HG03066 (cell line): ENCODE measurements at regions not wholly inside any gene's neighbourhood (a gene's known extent, or its start where the extent isn't known, plus 50 kb on each side); places are given as distances from the start of the nearest gene placed in this dataset.

Experiments used
- ATAC-seq: cut with Tn5 transposase; IDR thresholded peaks from one replicate; pipeline ENCODE4 v1.9.1; 2021; ENCODE audit warnings: low read depth; ENCODE audit not compliant: unreplicated experiment

GRCh38 chr1:55623311-55623710, 408.1 kb upstream of the USP24 start:
- ATAC-seq, result no peak

GRCh38 chr1:55622074-55622473, 406.9 kb upstream of the USP24 start:
- ATAC-seq, result no peak

DNA sequence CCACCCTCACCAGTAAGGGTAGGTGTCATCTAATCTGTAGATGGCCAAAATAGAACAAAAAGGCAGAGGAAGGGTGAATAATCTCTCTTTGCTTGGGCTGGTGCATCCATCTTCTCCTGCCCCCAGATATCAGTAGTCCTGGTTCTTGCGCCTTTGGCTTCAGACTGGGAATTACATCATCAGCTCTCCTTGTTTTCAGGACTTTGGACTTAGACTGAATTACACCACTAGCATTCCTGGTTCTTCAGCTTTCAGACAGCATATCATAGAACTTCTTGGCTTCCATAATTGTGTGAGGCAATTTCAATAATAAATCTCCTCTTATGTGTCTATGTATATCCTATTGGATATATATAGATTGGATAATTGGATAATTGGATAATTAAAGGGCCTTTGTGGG, 403.0 kb upstream of the USP24 start:
- no peak for ATAC-seq

DNA sequence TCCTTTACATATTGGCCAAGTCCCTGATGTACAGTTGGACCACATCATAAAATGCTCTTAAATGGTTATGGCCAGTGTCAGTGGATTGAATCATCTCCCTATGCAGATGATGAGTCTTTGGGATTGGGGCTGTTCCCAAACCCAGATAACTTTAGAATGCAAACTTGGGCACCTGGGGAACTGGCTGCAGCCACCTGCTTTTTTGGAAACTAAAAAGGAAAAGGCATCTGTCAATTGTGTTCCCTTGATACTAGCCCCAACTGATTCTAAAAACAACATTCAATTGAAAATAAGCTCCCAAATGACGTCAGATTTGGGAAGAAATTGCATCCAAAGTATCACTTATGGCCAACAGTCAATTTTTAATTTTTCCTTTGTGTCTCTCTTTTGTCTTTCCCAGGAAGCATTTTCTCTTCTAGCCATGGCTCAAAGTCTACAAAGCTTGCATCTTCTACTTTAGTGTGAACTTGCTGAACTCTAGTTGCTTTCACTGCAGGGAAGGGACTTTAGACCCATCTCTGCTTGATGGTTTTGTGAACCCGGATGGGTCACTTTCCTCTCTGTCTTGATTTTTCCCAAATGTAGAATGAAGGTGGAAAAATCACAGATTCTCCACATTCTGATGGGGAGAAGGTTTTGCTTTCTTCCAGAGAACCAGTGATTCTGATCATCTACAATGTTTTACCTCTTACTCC, 402.3 kb upstream of the USP24 start:
- no peak for ATAC-seq

GRCh38 chr1:55612988-55613387, 397.8 kb upstream of the USP24 start:
- ATAC-seq, result no peak

DNA sequence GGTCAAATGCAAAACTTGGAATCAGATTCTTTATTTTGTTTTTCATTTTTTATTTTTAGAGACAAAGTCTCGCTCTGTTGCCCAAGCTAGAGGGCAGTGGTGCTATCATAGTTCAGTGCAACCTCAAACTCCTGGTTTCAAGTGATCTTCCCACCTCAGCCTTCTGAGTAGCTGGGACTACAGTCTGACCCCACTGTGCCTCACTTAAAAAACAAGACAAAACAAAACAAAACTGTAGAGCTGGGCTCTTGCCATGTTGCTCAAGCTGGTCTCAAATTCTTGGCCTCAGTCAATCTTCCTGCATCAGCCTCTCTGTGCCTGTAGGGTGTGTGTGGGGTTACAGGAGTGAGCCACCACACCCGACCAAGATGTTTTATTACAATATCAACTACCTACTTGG, 396.0 kb upstream of the USP24 start:
- ATAC-seq, result no peak

GRCh38 chr1:55610203-55610602, 395.0 kb upstream of the USP24 start:
- no peak for ATAC-seq

DNA sequence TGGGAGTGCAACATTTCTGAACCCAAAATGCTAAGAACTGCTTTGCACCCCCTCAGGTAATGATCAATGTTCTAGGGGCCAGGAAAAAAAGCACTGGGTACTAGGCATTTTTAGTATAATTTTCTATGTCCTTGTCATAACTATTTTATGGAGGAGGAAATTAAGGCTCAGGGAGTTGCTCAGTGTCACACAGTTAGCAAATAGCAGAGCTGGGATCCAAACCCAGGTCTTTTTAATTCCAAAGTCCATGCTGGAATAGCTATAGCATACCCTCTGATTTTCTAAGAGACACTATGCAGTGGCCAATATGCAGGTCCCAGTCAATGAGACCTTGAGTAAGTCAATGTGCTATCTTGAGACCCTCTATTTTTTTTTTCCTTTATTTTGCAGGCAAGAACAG, 394.5 kb upstream of the USP24 start:
- no peak for ATAC-seq

DNA sequence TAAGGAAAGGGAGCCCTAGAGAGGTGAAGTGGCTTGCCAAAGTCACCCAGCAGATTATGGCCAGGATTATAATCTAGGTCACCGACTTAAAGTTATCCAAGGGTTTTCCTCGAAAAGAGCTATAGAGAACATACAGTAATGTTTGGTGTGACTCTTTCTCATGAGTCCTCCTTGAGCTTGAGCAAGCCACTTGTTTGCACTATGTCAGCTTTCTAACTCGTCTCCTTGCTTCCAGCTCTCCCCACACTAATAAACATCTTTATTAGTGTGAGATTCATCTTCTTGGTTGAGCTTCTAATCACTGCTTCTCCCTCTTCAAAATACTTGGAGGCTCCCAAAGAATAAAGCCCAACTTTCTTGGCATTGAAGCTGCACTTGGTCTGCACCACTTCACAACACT, 390.0 kb upstream of the USP24 start:
- ATAC-seq, result no peak

- ATAC-seq, result no peak
Observed at GRCh38 chr1:55604749-55605148, 389.6 kb upstream of the USP24 start.

DNA sequence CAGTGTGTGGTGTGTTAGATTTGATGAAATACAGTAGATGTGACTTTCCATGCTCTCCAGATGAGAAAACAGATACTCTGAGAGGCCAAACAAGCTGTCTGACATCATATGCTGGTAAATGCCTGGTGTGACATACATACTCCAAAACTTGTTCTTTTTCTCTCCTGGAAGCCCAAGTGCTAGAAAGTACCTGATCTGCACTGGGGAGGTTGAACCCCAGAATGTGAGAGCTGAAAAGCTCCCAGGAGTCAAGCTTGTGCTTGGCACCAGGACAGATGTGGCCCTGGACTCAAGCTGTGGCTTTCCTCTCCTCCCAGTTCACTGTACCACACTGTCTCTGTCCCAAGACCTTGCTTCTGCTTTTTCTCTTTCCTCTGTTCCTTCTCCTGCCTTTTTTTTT, 389.0 kb upstream of the USP24 start:
- ATAC-seq, result no peak

DNA sequence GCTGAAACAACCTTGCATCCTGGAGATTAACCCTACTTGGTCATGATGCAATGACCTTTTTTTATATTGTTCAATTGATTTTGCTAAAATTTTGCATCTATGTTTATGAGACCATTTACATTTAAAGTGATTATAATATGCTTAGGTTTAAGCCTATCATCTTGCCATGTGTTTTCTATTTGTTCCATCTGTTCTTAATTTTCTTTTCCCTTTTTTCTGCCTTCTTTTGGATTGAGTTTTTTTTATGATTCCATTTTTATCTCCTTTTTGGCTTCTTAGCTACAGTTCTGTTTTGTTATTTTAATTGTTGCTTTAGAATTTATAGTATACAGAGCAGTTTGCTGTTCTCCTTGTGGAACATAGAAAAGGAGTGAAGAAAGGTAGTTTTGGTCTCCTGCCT, 385.1 kb upstream of the USP24 start:
- ATAC-seq, result no peak

DNA sequence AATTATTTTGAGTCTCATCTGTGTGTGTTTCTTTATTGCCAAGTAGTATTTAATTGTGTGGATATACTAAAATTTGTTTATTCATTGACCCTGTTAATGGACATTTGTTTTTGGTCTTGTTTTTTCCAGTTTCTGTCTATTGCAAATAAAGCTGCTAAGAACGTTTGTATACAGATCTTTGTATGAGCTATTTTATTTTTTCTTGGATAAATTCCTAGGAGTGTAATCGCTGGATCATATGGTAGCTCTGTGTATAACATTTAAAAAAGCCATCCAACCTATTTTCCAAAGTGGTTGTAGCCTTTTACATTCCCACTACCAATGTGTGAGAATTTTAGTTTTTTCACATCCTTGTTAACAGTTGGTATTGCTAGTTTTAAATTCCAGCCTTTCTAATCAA, 382.7 kb upstream of the USP24 start:
- no peak for ATAC-seq

- ATAC-seq, result no peak
Observed at GRCh38 chr1:55594701-55595100, 379.5 kb upstream of the USP24 start.

- ATAC-seq, result no peak
Observed at GRCh38 chr1:55593298-55593697, 378.1 kb upstream of the USP24 start.

DNA sequence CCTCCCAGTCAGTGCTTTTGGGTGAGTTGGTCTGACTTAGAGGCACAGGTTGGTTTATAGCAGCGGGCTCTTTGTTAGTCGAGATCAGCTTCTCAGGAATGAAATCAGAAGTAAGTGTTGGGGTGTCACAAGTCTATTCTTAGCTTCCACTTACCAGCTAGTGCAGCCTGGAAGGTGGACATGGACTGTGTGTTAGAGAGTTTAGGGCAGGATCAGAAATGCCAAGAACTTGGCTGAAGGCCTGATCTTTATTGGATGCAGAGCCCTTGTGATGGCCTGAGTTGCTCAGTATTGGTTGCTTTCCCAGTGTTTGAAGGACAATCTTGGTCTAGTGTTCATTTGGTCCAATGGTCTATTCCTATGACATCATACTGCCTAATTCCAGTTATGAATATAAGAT, 377.0 kb upstream of the USP24 start:
- ATAC-seq, result no peak

DNA sequence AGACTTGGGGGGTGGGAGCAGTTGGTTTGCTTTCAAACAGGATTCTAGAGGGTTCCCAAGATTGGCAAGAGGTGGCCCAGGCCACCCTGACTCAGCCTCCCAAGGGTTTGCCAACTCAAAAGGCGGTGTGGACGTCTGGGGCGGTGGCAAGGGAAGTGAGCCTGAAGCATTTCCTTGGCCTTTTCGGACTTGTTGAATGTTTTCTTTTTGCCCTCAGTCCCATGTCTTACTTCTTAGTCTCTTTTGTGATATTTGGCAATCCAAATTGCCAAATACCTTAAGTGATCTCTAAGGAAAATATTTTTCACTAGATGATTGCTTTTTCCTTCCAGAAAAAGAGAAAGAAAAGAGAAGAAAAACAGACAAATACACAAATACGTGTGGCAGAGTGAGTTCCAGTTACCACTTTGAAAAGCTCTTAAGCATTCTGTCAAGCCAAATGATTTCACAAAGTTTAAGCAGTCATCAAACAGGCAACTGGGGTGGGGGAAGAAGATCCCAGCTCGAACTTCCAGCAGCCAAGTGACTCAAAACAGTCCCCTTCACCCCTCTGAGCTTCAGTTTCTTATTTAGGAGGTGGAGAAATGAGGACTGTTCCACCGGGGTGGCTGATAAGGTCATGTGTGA, 374.6 kb upstream of the USP24 start:
- ATAC-seq, result no peak

DNA sequence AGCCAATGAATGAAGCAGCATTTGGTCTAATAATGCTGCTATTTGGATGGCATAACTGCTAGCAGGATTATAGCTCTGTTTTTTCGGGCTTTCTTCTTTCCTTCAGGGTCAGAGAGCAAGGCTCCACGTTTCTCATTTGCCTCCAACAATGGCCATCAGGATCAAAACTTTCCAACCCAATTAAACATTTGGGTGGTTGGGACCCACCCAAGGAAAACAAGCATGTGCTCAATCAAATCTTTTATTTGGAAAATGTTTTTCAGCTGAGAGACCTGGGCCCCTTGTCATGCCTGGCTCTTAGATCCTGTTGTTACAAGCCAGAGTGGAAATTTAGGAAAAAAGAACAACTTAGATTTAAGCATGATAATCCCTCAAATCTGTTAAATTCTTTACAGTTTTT, 373.1 kb upstream of the USP24 start:
- ATAC-seq, result no peak

DNA sequence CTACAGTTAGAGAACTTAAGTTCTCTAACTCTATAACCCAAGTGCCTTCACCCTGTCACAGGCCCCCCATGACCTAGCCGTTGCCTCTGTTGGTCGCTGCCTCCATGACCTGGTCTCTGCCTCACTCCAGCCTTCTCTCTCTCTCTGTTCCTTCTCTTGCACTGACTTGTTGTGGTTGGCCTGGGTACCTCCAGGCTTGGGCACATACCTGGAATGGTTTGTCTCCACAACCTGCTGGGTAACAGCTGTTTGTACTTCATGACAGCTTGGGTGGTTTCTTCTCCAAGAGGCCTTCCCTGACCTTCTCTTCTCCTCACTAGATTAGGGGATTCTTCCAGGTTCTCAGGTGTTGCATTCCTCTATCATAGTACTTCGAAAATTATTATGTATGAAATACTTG, 371.6 kb upstream of the USP24 start:
- no peak for ATAC-seq

DNA sequence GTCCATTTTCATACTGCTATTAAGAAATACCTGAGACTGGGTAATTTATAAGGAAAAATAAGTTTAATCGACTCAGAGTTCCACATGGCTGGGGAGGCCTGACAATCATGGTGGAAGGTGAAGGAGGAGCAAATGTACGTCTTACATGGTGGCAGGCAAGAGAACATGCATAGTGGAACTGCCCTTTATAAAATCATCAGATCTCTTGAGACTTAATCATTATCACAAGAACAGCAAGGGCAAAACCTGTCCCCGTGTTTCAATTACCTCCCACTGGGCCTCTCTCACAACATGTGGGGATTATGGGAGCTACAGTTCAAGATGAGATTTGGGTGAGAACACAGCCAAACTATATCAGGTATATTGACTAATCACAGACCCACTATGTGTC, 370.2 kb upstream of the USP24 start:
- ATAC-seq, result no peak

DNA sequence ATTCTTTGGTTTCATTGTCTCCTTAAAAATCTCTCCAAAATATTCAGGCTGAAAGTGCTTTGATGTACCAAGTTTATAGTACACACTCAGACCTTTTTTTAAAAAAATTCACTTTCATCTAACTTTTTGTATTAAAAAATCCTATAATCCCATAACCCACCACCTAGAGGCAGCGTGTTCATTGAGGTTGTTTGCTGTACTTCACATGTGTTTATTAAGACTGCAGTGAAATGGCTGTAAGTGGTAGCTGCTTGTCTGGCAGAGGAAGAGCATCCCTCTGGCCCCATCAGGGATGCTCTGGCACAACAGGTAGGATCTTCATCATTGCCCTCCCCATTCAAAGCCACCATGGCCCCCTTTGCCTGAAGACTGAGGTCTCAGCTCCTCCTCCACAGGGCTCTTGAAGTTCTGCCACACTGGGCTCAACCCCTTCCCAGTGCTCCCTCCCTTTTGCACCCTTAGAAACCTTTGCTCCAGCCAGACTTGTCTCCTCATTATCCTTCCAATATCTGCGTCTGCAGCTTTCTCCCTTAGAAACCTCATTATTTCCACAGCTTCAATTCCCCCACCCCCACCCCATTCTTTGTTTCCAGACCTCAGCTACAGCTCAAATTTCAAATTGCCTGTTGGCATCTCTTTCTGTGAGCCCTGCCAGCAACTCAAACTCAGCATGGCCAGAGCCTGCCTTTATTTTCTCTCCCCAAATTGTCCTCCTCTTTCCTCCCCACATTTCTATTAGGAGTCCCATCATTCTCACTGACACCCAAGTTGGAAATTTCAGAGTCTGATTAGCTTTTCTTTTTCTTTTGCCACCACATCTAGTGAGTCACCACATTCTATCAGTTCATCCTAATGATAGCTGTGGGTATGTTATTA, 369.6 kb upstream of the USP24 start:
- ATAC-seq, result no peak

DNA sequence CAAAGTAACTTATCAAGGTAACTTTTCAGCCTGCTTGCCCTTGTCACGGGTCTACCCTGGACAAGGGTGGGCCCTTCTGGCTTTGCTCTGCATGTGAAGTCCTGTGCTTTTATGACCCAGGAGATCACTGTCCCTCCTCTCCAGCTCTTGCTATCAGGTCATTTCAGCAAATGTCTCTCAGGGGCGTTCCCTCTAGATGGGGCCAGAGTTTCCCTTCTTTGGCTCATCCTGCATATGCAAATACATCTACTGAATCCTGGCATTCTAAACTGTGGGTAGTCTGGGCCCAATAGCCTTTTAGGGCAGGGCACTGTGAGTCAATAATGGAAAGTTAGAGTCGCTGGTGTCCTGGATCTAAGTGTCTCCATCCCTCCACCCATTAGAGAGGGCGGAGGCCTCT, 366.9 kb upstream of the USP24 start:
- no peak for ATAC-seq
